Small intestine (tissue), 7 donors: ENCODE measurements at regions not wholly inside any gene's neighbourhood (a gene's known extent, or its start where the extent isn't known, plus 50 kb on each side); places are given as distances from the start of the nearest gene placed in this dataset.
A peak's percentile ranks its signal among the peaks of the same experiment; 100 is the strongest.
"Not testable (repeated sequence)": the region's sequence is repeated elsewhere in the genome, so short reads cannot be mapped to it uniquely, and the experiment has no call there.

Source experiments
- DNase-seq, 2 donors: peaks; one replicate each; pipeline versions ENCODE4 v3.0.0 to v3.0.0-alpha.2; 2013
- FAIRE-seq: peaks from 2 replicates; lab custom pipeline; 2012; peaks lifted over from hg19 to GRCh38; lab: Jason Lieb, UNC
- H3K27ac ChIP-seq, 3 donors: one replicate each; pipeline ENCODE4 v1.5.1; 2013; ENCODE audit warnings: low read length in 2 of 3, mild to moderate bottlenecking in 2 of 3, control low read depth in 1 of 3, inconsistent platforms in 1 of 3, low read depth in 1 of 3, moderate library complexity in 1 of 3
- H3K27me3 ChIP-seq, 3 donors: one replicate each; pipeline ENCODE4 v1.6.1; 2013; ENCODE audit warnings: low read length in 3 of 3, inconsistent platforms in 1 of 3; ENCODE audit not compliant: control insufficient read depth in 3 of 3, insufficient read depth in 3 of 3
- H3K36me3 ChIP-seq, 3 donors: one replicate each; pipeline ENCODE4 v1.6.1; 2013; ENCODE audit warnings: low read length in 3 of 3, inconsistent platforms in 1 of 3, low read depth in 1 of 3, mild to moderate bottlenecking in 1 of 3, moderate library complexity in 1 of 3; ENCODE audit not compliant: control insufficient read depth in 3 of 3, insufficient read depth in 2 of 3
- H3K4me1 ChIP-seq, 3 donors: one replicate each; pipeline ENCODE4 v1.6.1; 2013; ENCODE audit warnings: low read length in 2 of 3, inconsistent platforms in 1 of 3, low read depth in 1 of 3, mild to moderate bottlenecking in 1 of 3, moderate library complexity in 1 of 3; ENCODE audit not compliant: control insufficient read depth in 3 of 3, insufficient read depth in 2 of 3
- H3K4me3 ChIP-seq, 3 donors: one replicate each; pipeline ENCODE4 v1.5.1; 2013; ENCODE audit warnings: low read length in 3 of 3, control low read depth in 1 of 3, inconsistent platforms in 1 of 3, low read depth in 1 of 3, mild to moderate bottlenecking in 1 of 3, moderate library complexity in 1 of 3
- H3K9me3 ChIP-seq, 2 donors: one replicate each; pipeline ENCODE4 v1.6.1; 2013; ENCODE audit warnings: low read depth in 1 of 2, low read length in 1 of 2; ENCODE audit not compliant: control insufficient read depth in 2 of 2, insufficient read depth in 1 of 2
- WGBS, 3 donors: extraction: QIAGEN DNeasy Blood & Tissue Kit; methylation state at CpG; one replicate each; pipeline ENCODE4 v1.1.7; 2013; 5-methylcytosine and 5-hydroxymethylcytosine counted together
- donor health status: healthy with polysubstance abuse.
- donor health status: control.
- donor health status: control.
- donor health status: Bipolar disorder and iron deficiency.
- donor health status: healthy.

GRCh38 chr9:42852133-42852930, 668.9 kb downstream of the SPATA31A6 start:
- H3K27me3 ChIP-seq, H3K27ac ChIP-seq, FAIRE-seq, H3K9me3 ChIP-seq, H3K4me1 ChIP-seq, H3K36me3 ChIP-seq: not testable (repeated sequence)
- WGBS, 3 donors = 9 to 26% (median 21%) methylated on average over 63 to 66 of the region's 66 CpGs
- peak overlapping the region in 1 of 3 donors; percentile 22 for H3K4me3 ChIP-seq
- DNase-seq = peak; percentile 1 to 12

- H3K4me3 ChIP-seq, H3K27ac ChIP-seq, DNase-seq, H3K9me3 ChIP-seq, H3K4me1 ChIP-seq, H3K36me3 ChIP-seq, FAIRE-seq, H3K27me3 ChIP-seq: not testable (repeated sequence)
- WGBS, 3 donors = 48 to 65% (median 63%) methylated on average over 1 of the region's 1 CpG
These were observed 676.7 kb downstream of the SPATA31A6 start for GRCh38 chr9:42860133-42860532.

- not testable (repeated sequence) for H3K4me1 ChIP-seq, FAIRE-seq, H3K27me3 ChIP-seq, H3K36me3 ChIP-seq, DNase-seq, H3K4me3 ChIP-seq, H3K9me3 ChIP-seq, H3K27ac ChIP-seq
- WGBS, 3 donors = 18 to 57% (median 43%) methylated on average over 1 of the region's 1 CpG
These were observed 679.0 kb downstream of the SPATA31A6 start for GRCh38 chr9:42862465-42862864.
